Coronary artery (tissue), 2 donors: ENCODE measurements at regions not wholly inside any gene's neighbourhood (a gene's known extent, or its start where the extent isn't known, plus 50 kb on each side); places are given as distances from the start of the nearest gene placed in this dataset.

ENCODE experiments used
- DNase-seq: peaks from one replicate; pipeline ENCODE4 v3.0.0-alpha.2; 2017; ENCODE audit warnings: low spot score
- H3K27ac ChIP-seq, 2 donors: fragments of 200-600 bp; sonication (generic); one replicate each; pipeline ENCODE4 v1.5.1; 2016 to 2019
- H3K4me3 ChIP-seq: fragments of 200-600 bp; sonication (generic); 2 replicates; pipeline ENCODE4 v1.5.1; 2016; ENCODE audit warnings: mild to moderate bottlenecking, moderate library complexity
- CTCF ChIP-seq: fragments of 200-600 bp; sonication (generic); IDR thresholded peaks from one replicate; pipeline ENCODE4 v1.5.1; 2019; ENCODE audit warnings: antibody characterized with exemption

- no peak for TF ChIP-seq CTCF
- Histone ChIP-seq H3K27ac (no peak overlapping the region), H3K4me3 (no peak overlapping the region)
- DNase-seq, result no peak
Measured at GRCh38 chr5:143494162-143494561, 90.7 kb upstream of the NR3C1 start.

DNA sequence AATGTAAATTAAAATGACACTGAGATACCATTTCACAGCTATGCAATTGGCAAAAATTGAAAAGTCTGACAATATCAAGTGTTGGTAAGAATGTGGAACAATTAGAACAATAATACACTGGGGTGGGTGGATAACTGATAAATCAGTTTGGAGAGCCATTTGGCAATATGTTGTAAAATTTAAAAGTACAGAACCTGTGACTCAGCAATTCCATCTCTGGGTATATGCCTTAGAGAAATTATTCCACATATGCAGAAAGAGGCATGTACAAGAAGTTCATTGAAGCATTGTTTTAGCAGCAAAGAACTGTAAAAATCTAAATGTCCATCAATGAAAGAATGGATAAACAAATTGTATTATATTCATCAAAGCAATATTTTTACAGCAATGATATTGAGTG is 89.3 kb upstream of the NR3C1 start:
- DNase-seq, result no peak
- Histone ChIP-seq H3K4me3 (no peak overlapping the region), H3K27ac (no peak overlapping the region)
- TF ChIP-seq CTCF, result no peak

DNA sequence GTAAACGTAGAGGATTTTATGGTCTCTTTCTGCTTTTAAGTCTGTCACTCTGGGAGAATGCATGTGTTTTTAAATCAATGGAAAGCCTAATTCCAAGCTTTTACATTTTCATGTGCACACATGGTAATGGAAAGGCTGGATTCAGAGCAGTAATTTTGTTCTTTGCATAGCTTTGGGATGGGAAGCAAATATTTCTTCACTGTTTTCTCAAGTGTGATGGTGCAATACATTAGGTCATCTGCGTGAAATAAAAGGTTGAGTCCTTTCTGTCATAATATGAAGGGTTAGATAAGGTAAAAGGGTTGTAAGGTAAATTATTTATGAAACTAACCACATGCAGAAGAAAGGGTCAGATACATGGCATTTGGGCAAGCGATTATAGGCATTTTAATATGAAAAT is 88.2 kb upstream of the NR3C1 start:
- DNase-seq, result no peak
- no peak for TF ChIP-seq CTCF
- Histone ChIP-seq H3K27ac (no peak overlapping the region), H3K4me3 (no peak overlapping the region)

DNA sequence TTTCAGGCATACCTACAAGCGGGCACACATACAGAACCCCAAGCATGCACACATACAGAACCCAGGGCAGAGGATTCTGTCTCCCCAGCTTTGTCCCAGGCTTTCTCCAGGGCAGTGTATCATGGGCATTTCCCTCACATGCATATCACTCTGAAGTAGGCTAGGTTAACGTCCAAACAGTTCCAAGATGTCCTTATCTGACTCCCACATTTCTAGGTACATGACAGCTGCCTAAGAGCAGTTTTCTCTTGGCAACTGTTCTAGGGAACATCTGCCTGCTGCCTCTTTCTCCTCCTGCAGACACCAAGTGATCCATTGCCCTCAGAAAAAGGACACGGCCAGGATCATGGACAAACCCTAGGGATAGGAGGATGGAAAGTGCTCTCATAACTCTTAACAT is 84.9 kb upstream of the NR3C1 start:
- Histone ChIP-seq H3K27ac (no peak overlapping the region), H3K4me3 (no peak overlapping the region)
- no peak for DNase-seq
- TF ChIP-seq CTCF, result no peak

GRCh38 chr5:143484601-143485000 is 81.1 kb upstream of the NR3C1 start:
- no peak overlapping the region for H3K27ac ChIP-seq
- DNase-seq, result no peak
- no peak for TF ChIP-seq CTCF
- no peak overlapping the region for H3K4me3 ChIP-seq

DNA sequence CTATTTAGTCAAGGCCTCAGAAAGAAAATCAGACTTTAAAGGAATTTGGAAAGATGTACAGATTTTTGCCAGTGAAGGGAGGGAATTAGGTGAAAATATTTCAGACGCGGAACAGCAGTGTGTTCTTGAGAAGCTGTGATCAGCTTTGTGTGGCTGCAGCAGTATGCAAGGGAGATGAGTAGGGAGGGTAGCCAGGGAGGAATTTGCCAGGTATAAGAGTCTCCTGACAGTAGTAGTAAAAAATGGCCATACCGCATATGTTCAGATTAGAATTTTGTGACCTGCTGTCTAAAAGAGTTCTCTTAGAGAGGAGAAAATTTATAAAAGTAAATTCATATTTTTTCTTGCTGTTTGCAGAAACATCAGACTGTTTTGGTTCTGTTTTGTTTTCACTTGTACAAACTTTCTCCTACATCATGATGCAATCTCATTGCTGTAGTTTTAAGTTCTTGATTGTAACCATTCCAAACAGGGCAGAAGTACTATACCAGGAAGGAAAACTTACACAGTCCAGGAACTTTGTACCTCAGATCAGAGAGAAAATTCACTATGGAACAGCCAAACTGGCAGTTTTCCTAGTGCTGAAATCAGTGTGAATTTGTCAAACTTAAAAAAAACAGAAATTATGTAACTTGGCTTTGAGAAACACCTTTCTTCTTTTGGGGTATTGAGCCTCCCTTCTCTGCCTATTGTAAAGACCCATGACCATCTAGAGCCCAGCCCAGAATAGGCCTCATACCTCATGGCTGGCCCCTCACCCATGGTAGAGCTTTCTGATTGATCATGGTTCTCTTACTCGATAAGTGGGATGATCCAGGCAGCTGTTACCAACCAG is 78.4 kb upstream of the NR3C1 start:
- no peak overlapping the region for H3K27ac ChIP-seq
- no peak overlapping the region for H3K4me3 ChIP-seq
- DNase-seq, result no peak
- no peak for TF ChIP-seq CTCF

DNA sequence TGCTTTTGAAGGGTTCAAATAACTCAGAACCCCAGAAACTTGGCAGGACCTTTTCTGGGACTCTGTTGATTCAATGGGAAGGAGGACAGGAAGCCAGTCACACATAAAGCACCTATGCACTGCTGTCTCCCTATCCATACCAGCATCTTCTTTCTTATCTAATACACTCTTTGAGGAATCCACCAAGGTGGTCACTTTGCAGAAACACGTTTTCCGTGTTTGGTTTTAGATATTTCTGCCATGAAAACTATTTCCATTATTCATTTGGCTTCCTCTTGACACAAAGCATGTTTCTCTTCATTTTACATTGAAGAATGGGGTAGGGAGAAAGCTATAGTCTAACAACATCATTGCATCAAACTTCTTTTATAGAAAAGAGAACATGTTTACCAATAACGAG is 76.5 kb upstream of the NR3C1 start:
- no peak overlapping the region for H3K27ac ChIP-seq
- no peak for TF ChIP-seq CTCF
- no peak for DNase-seq
- no peak overlapping the region for H3K4me3 ChIP-seq
